Uterus (tissue), 3 donors: ENCODE measurements at regions not wholly inside any gene's neighbourhood (a gene's known extent, or its start where the extent isn't known, plus 50 kb on each side); places are given as distances from the start of the nearest gene placed in this dataset.
"Not testable (repeated sequence)": the region's sequence is repeated elsewhere in the genome, so short reads cannot be mapped to it uniquely, and the experiment has no call there.

Source experiments
- DNase-seq, 2 donors: peaks; one replicate each; pipeline ENCODE4 v3.0.0-alpha.2; 2019 to 2020
- H3K27ac ChIP-seq, 2 donors: fragments of 200-600 bp; sonication (generic); 1 replicate in 1 of 2; 2 replicates in 1 of 2; pipeline ENCODE4 v1.5.1; 2016 to 2018
- H3K27me3 ChIP-seq, 2 donors: fragments of 200-600 bp; sonication (generic); one replicate each; pipeline ENCODE4 v1.5.1; 2018 to 2019; ENCODE audit warnings: control low read depth in 1 of 2
- H3K36me3 ChIP-seq, 2 donors: fragments of 200-600 bp; sonication (generic); one replicate each; pipeline ENCODE4 v1.5.1; 2019; ENCODE audit warnings: control low read depth in 1 of 2
- H3K4me1 ChIP-seq, 2 donors: fragments of 200-600 bp; sonication (generic); one replicate each; pipeline ENCODE4 v1.5.1; 2018 to 2019; ENCODE audit warnings: control low read depth in 1 of 2
- H3K4me3 ChIP-seq, 2 donors: fragments of 200-600 bp; sonication (generic); 1 replicate in 1 of 2; 2 replicates in 1 of 2; pipeline ENCODE4 v1.5.1; 2018 to 2019; ENCODE audit warnings: mild to moderate bottlenecking in 1 of 2
- H3K9me3 ChIP-seq, 2 donors: fragments of 200-600 bp; sonication (generic); one replicate each; pipeline ENCODE4 v1.5.1; 2019; ENCODE audit warnings: control low read depth in 1 of 2
- POLR2A ChIP-seq, 2 donors: fragments of 450-650 bp; IDR thresholded peaks; one replicate each; pipeline ENCODE4 v1.6.1; 2016; ENCODE audit warnings: antibody characterized with exemption in 2 of 2, mild to moderate bottlenecking in 1 of 2, moderate library complexity in 1 of 2
- intact Hi-C: fragments of 100-400 bp; cut with DNase I; formaldehyde crosslinking; loops from one replicate; pipeline ENCODE4 v1.15.1; 2023; ENCODE audit warnings: low total_unique reads
- TF ChIP-seq, protein P1 (sequence below), 4 experiments: fragments of 200-600 bp in 2 of 4; fragments of 450-650 bp in 2 of 4; sonication (generic) in 2 of 4; IDR thresholded peaks; one replicate each; pipeline ENCODE4 v1.5.1; 2016 to 2019; ENCODE audit warnings: antibody characterized with exemption in 4 of 4, mild to moderate bottlenecking in 2 of 4, moderate library complexity in 1 of 4
- donor health status: DM: yes; HTN: yes; CAD: no.

DNA sequence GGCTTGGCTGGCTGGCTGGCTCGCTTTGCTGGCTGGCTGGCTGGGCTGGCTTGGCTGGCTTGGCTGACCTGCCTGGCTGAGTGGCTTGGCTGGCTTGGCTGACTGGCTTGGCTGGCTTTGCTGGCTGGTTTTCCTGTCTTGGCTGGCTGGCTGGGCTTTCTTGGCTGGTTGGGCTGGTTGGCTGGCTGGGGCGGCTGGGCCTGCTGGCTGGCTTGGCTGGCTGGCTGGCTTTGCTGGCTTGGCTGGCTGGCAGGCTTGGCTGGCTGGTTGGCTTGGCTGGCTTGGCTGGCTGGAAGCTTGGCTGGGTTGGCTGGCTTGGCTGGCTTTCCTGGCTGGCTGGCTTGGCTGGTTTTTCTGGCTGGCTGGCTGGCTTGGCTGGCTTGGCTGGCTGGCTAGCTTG is 435.6 kb downstream of the GOLGA6L6 start:
- Histone ChIP-seq H3K27me3 (no peaks in the 10 kb centered on the region), H3K4me1 (no peaks in the 10 kb centered on the region), H3K9me3 (peaks cover 0 to 3% of the 10 kb centered on the region in 2 donors), H3K27ac (no peak overlapping the region), H3K4me3 (no peak overlapping the region), H3K36me3 (no peaks in the 10 kb centered on the region)
- DNase-seq = no peak
- intact Hi-C loops = no loop called here
- TF ChIP-seq, protein P1, sequence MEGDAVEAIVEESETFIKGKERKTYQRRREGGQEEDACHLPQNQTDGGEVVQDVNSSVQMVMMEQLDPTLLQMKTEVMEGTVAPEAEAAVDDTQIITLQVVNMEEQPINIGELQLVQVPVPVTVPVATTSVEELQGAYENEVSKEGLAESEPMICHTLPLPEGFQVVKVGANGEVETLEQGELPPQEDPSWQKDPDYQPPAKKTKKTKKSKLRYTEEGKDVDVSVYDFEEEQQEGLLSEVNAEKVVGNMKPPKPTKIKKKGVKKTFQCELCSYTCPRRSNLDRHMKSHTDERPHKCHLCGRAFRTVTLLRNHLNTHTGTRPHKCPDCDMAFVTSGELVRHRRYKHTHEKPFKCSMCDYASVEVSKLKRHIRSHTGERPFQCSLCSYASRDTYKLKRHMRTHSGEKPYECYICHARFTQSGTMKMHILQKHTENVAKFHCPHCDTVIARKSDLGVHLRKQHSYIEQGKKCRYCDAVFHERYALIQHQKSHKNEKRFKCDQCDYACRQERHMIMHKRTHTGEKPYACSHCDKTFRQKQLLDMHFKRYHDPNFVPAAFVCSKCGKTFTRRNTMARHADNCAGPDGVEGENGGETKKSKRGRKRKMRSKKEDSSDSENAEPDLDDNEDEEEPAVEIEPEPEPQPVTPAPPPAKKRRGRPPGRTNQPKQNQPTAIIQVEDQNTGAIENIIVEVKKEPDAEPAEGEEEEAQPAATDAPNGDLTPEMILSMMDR (IDR thresholded peaks at IDR 0.05) = no peak
- TF ChIP-seq POLR2A (IDR thresholded peaks at IDR 0.05) = no peak

- H3K27me3 ChIP-seq, H3K4me3 ChIP-seq, H3K4me1 ChIP-seq, H3K27ac ChIP-seq, intact Hi-C loops, DNase-seq, H3K36me3 ChIP-seq, H3K9me3 ChIP-seq: not testable (repeated sequence)
Measured at GRCh38 chr15:20105011-20105990, 436.3 kb downstream of the GOLGA6L6 start.

- H3K9me3 ChIP-seq, intact Hi-C loops, DNase-seq, H3K4me1 ChIP-seq, H3K4me3 ChIP-seq, H3K27me3 ChIP-seq, H3K27ac ChIP-seq, H3K36me3 ChIP-seq: not testable (repeated sequence)
Measured at GRCh38 chr15:20104551-20104950, 437.0 kb downstream of the GOLGA6L6 start.

GRCh38 chr15:20102862-20103261 is 438.7 kb downstream of the GOLGA6L6 start:
- H3K36me3 ChIP-seq, H3K4me1 ChIP-seq, intact Hi-C loops, H3K27ac ChIP-seq, H3K27me3 ChIP-seq, H3K4me3 ChIP-seq, H3K9me3 ChIP-seq: not testable (repeated sequence)
- peak in 1 of 2 donors; percentile 25 for DNase-seq

DNA sequence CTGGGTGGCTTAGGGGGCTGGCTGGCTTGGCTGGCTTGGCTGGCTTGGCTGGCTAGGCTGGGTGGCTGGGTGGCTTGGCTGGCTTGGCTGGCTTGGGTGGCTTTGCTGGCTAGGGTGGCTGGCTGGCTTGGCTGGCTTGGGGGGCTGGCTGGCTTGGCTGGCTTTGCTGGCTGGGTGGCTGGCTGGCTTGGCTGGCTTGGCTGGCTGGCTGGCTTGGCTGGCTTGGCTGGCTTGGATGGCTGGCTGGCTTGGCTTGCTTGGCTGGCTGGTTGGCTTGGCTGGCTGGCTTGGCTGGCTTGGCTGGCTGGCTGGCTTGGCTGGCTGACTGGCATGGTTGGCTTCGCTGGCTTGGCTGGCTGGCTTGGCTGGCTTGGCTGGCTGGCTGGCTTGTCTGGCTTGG is 439.4 kb downstream of the GOLGA6L6 start:
- H3K9me3 ChIP-seq, H3K4me3 ChIP-seq, H3K4me1 ChIP-seq, intact Hi-C loops, H3K27me3 ChIP-seq, H3K36me3 ChIP-seq, H3K27ac ChIP-seq: not testable (repeated sequence)
- peak in 1 of 2 donors; percentile 26 for DNase-seq

- H3K36me3 ChIP-seq, H3K27me3 ChIP-seq, H3K9me3 ChIP-seq, H3K4me3 ChIP-seq, DNase-seq, H3K4me1 ChIP-seq, H3K27ac ChIP-seq, intact Hi-C loops: not testable (repeated sequence)
Measured at GRCh38 chr15:20101281-20101680, 440.3 kb downstream of the GOLGA6L6 start.

GRCh38 chr15:20100604-20101270 is 440.9 kb downstream of the GOLGA6L6 start:
- DNase-seq, H3K4me1 ChIP-seq, H3K9me3 ChIP-seq, H3K36me3 ChIP-seq, intact Hi-C loops, H3K27me3 ChIP-seq, H3K4me3 ChIP-seq, H3K27ac ChIP-seq: not testable (repeated sequence)

DNA sequence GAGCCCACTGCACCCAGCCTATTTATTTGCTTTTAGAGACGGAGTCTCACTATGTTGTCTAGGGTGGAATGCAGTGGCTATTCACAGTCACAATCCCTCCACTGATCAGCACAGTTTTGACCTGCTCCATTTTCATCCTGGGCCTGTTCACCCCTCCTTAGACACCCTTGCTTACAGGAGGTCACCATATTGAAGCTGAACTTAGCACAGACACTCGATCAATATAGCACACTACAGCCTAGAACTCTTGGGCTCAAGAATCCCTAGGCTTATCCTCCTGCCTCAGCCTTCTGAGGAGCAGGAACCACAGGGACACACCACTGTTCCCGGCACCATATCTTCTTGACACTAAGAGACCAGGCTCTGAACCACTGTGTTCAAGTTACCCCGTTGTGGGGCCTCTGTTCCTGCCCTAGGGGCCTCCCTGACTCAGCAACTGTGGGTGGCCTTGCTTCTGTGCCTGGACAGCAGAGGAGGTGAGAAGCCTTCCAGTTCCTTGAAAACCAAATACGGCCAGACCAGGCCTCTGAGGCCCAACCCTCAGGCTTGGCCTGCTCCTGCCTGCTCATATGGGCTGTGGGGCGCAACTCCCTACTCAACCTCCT is 445.8 kb downstream of the GOLGA6L6 start:
- H3K4me3 ChIP-seq, H3K27ac ChIP-seq, DNase-seq, H3K9me3 ChIP-seq, H3K27me3 ChIP-seq, intact Hi-C loops, H3K36me3 ChIP-seq, H3K4me1 ChIP-seq: not testable (repeated sequence)

DNA sequence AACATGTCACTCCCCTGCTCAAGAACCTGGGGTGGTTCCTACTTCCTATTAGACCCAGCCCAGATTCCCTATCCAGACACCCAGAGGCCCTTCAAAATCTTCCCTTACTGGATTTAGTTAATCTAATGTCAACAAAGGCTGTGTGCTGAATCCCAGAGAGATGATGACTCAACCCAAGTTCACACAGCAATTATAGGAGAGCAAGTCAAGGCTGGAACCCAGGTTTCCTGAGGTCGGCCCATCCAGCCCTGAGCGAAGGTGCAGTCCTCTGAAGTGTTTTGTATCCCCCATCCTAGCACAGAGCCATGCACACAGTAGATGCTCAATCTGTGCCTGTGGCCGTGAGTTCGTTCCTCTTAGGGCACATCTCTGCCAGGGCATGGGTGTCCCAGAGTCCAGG is 452.1 kb downstream of the GOLGA6L6 start:
- H3K4me1 ChIP-seq, H3K36me3 ChIP-seq, DNase-seq, intact Hi-C loops, H3K9me3 ChIP-seq, H3K27ac ChIP-seq, H3K4me3 ChIP-seq, H3K27me3 ChIP-seq: not testable (repeated sequence)

- H3K9me3 ChIP-seq, H3K4me3 ChIP-seq, H3K27me3 ChIP-seq, H3K27ac ChIP-seq, H3K4me1 ChIP-seq, DNase-seq, H3K36me3 ChIP-seq, intact Hi-C loops: not testable (repeated sequence)
Measured at GRCh38 chr15:20084026-20084425, 457.6 kb downstream of the GOLGA6L6 start.

GRCh38 chr15:20074082-20074481 is 467.5 kb downstream of the GOLGA6L6 start:
- H3K27ac ChIP-seq, intact Hi-C loops, H3K27me3 ChIP-seq, DNase-seq, H3K9me3 ChIP-seq, H3K4me1 ChIP-seq, H3K4me3 ChIP-seq, H3K36me3 ChIP-seq: not testable (repeated sequence)

- intact Hi-C loops, DNase-seq, H3K27ac ChIP-seq, H3K4me1 ChIP-seq, H3K9me3 ChIP-seq, H3K27me3 ChIP-seq, H3K36me3 ChIP-seq, H3K4me3 ChIP-seq: not testable (repeated sequence)
Measured at GRCh38 chr15:20069043-20069442, 472.6 kb downstream of the GOLGA6L6 start.
